AG10803 (cell line): ENCODE measurements at regions not wholly inside any gene's neighbourhood (a gene's known extent, or its start where the extent isn't known, plus 50 kb on each side); places are given as distances from the start of the nearest gene placed in this dataset.

Experiments used
- DNase-seq: peaks from one replicate; pipeline ENCODE4 v3.0.0; 2010; ENCODE audit warnings: low read depth
- H3K4me3 ChIP-seq: 2 replicates; pipeline ENCODE4 v1.5.1; 2011; ENCODE audit warnings: mild to moderate bottlenecking, low read length, control low read depth
- CTCF ChIP-seq: conservative IDR thresholded peaks from 2 replicates; pipeline ENCODE4 v1.5.1; 2011; ENCODE audit warnings: mild to moderate bottlenecking, low read length, control low read depth, inconsistent platforms

GRCh38 chr4:137979938-137980337 is 262.2 kb downstream of the SLC7A11 start:
- TF ChIP-seq CTCF, result no peak
- DNase-seq, result no peak

GRCh38 chr4:137968956-137969678 is 273.0 kb downstream of the SLC7A11 start:
- no peak overlapping the region for H3K4me3 ChIP-seq
- no peak for TF ChIP-seq CTCF
- peak; percentile 92 for DNase-seq

More at GRCh38 chr4:137979938-137980337, 262.2 kb downstream of the SLC7A11 start:
- no peak overlapping the region for H3K4me3 ChIP-seq

GRCh38 chr4:137967480-137968190 is 274.5 kb downstream of the SLC7A11 start:
- DNase-seq, result no peak
- TF ChIP-seq CTCF, result no peak
- H3K4me3 ChIP-seq, result no peak overlapping the region

- no peak for DNase-seq
- no peak overlapping the region for H3K4me3 ChIP-seq
- no peak for TF ChIP-seq CTCF
These were observed 275.6 kb downstream of the SLC7A11 start for GRCh38 chr4:137966504-137966903.

GRCh38 chr4:137961051-137961438 is 281.1 kb downstream of the SLC7A11 start:
- H3K4me3 ChIP-seq, result no peak overlapping the region
- peak; percentile 92 for DNase-seq
- TF ChIP-seq CTCF, result no peak

GRCh38 chr4:137960371-137961050 is 281.6 kb downstream of the SLC7A11 start:
- H3K4me3 ChIP-seq, result no peak overlapping the region
- peak; percentile 42 for DNase-seq

More at GRCh38 chr4:137960371-137961050, 281.6 kb downstream of the SLC7A11 start:
- TF ChIP-seq CTCF, result no peak
